ENCODE measurements at regions not wholly inside any gene's neighbourhood (a gene's known extent, or its start where the extent isn't known, plus 50 kb on each side); places are given as distances from the start of the nearest gene placed in this dataset.

DNA sequence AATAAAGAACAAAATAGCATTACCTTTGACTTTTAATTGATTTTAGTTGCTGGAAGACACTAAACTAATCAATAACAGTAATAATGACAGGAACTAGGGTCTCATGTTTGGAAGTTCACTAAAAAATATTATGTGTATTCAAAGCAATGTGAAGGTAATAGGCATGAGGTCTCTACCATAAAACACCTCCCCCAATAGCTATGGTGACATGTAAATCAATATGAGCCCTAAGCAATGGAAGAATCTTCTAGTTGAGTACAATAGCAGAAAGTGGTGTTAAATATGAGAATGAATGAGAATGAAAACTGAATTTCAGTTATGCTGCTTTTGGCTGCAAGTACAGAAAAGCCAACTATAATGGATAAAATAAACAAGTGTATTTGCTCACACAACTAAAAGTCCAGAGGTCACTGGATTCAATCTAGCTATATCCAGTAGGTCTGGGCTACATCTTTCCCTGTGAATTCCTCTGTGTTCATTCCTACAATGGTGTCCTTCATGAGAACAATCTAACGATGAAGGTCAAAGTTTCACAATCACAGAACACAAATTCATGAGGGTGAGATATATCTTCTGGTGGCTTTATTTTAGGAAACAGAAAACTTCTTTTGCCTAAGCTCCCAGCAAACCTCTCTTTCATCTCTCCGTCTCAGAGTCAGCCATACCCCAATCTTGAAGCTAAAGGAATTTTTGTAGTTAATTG lies 728.0 kb downstream of the FSCB start:
- Histone ChIP-seq H3K4me1 (no peaks in the 10 kb centered on the region), H3K9me3 (no peaks in the 10 kb centered on the region), H3K36me3 (no peaks in the 10 kb centered on the region), H3K27me3 (no peaks in the 10 kb centered on the region), H3K27ac (no peak overlapping the region), H3K4me3 (no peak overlapping the region)
- DNase-seq (ENCODE audit: extremely low spot score in 2 of 2) = no peak
- intact Hi-C loops (cut with DNase I) = no loop called here
- TF ChIP-seq POLR2A (IDR thresholded peaks at IDR 0.05) = no peak
- TF ChIP-seq, protein P1, sequence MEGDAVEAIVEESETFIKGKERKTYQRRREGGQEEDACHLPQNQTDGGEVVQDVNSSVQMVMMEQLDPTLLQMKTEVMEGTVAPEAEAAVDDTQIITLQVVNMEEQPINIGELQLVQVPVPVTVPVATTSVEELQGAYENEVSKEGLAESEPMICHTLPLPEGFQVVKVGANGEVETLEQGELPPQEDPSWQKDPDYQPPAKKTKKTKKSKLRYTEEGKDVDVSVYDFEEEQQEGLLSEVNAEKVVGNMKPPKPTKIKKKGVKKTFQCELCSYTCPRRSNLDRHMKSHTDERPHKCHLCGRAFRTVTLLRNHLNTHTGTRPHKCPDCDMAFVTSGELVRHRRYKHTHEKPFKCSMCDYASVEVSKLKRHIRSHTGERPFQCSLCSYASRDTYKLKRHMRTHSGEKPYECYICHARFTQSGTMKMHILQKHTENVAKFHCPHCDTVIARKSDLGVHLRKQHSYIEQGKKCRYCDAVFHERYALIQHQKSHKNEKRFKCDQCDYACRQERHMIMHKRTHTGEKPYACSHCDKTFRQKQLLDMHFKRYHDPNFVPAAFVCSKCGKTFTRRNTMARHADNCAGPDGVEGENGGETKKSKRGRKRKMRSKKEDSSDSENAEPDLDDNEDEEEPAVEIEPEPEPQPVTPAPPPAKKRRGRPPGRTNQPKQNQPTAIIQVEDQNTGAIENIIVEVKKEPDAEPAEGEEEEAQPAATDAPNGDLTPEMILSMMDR (IDR thresholded peaks at IDR 0.05) = no peak
- TF ChIP-seq POLR2AphosphoS5 (IDR thresholded peaks at IDR 0.05; ENCODE audit: insufficient read depth in 1 of 2, low read depth in 1 of 2) = no peak

DNA sequence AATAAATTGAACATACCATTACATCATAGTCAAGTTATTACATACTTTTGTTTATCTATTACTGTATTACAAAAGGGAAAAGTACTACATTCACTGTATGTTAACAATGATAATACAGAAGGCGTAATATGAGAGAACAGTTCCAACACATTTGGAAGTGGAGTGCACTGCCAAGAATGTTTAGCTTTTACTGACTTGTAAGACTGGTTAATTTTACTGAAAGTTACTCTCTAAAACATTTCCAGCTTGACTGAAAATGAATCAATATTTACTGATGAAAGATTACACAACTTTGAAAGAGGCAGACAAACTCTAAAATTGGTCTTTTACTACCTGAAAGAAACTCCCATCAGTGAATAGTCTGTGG lies 728.5 kb downstream of the FSCB start:
- H3K9me3 ChIP-seq = no peaks in the 10 kb centered on the region
- TF ChIP-seq POLR2A (IDR thresholded peaks at IDR 0.05) = no peak
- TF ChIP-seq, protein P1 (IDR thresholded peaks at IDR 0.05) = no peak
- TF ChIP-seq POLR2AphosphoS5 (IDR thresholded peaks at IDR 0.05; ENCODE audit: insufficient read depth in 1 of 2, low read depth in 1 of 2) = no peak
- intact Hi-C loops (cut with DNase I) = no loop called here

DNA sequence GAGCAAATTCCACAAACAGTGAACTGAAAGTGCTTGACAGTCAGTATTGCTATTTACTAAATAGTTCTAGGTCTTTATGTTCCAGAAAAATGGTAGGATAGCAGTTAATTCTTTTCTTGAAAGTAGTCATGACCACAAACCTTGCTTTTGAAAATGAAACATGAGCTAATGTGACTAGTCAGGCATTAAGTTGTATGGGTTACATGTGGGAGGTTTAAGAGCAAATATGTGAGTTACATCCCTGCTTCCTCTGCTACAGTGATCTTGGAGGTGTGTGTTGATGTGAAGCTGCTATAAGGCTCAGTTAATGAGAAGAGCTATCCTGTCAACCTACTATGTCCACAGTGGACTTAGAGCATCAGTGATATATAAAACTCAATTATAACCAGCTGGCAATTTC lies 741.6 kb downstream of the FSCB start:
- no peaks in the 10 kb centered on the region for H3K27me3 ChIP-seq
- intact Hi-C loops (cut with DNase I) = no loop called here
- H3K36me3 ChIP-seq = no peaks in the 10 kb centered on the region
- no peaks in the 10 kb centered on the region for H3K9me3 ChIP-seq
- no peak overlapping the region for H3K27ac ChIP-seq
- H3K4me1 ChIP-seq = no peaks in the 10 kb centered on the region
- no peak for DNase-seq (ENCODE audit: extremely low spot score in 2 of 2)
- no peak overlapping the region for H3K4me3 ChIP-seq
- no peak for TF ChIP-seq POLR2A (IDR thresholded peaks at IDR 0.05)
- TF ChIP-seq POLR2AphosphoS5 (IDR thresholded peaks at IDR 0.05; ENCODE audit: insufficient read depth in 1 of 2, low read depth in 1 of 2) = no peak
- TF ChIP-seq, protein P1 (IDR thresholded peaks at IDR 0.05) = no peak

More for the DNA sequence above, 728.5 kb downstream of the FSCB start:
- Histone ChIP-seq H3K27me3 (no peaks in the 10 kb centered on the region), H3K27ac (no peak overlapping the region), H3K4me1 (no peaks in the 10 kb centered on the region), H3K4me3 (no peak overlapping the region), H3K36me3 (no peaks in the 10 kb centered on the region)
- DNase-seq (ENCODE audit: extremely low spot score in 2 of 2) = no peak

DNA sequence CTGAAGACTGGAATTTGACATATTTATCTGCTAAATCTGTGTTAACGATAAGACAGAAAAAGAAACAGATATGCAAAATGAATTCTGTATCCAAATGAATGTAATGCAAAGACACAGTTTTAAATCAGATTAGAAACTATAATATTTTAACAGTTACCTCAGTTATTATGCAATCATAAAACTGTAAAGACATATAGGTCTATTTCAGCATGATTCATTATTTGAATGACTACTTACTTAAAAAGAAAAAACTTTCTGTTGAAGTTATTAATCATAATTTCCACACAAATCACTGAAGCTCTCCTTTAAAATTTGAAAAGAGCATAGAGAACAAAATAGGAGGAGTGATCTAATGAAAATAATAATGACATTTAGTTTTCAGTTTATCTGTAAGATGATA lies 742.6 kb downstream of the FSCB start:
- no peak overlapping the region for H3K27ac ChIP-seq
- H3K4me1 ChIP-seq = no peaks in the 10 kb centered on the region
- TF ChIP-seq POLR2AphosphoS5 (IDR thresholded peaks at IDR 0.05; ENCODE audit: insufficient read depth in 1 of 2, low read depth in 1 of 2) = no peak
- no peak for TF ChIP-seq POLR2A (IDR thresholded peaks at IDR 0.05)
- TF ChIP-seq, protein P1 (IDR thresholded peaks at IDR 0.05) = no peak

DNA sequence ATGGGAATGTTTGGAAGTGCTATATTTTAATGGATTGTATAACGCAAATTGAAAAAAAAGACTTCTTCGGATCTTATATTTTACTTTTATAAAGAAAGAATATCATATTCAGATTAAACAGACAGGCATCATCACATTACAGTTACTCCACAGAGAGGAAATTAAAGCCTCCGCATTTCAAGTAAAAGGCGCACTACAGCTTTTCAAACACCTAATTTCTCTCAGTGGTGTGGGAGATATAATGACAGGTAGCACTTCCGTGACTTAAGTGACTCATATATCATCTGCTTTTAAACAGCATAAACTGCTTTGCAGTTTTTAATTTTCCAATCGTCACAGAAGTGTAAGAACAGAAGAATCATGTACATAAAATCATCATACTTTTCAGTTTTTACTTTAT lies 751.4 kb downstream of the FSCB start:
- H3K9me3 ChIP-seq = no peaks in the 10 kb centered on the region
- intact Hi-C loops (cut with DNase I) = no loop called here
- TF ChIP-seq, protein P1 (IDR thresholded peaks at IDR 0.05) = no peak
- TF ChIP-seq POLR2A (IDR thresholded peaks at IDR 0.05) = no peak
- no peak for TF ChIP-seq POLR2AphosphoS5 (IDR thresholded peaks at IDR 0.05; ENCODE audit: insufficient read depth in 1 of 2, low read depth in 1 of 2)
- no peaks in the 10 kb centered on the region for H3K36me3 ChIP-seq
- no peak overlapping the region for H3K4me3 ChIP-seq
- no peaks in the 10 kb centered on the region for H3K27me3 ChIP-seq
- no peak overlapping the region for H3K27ac ChIP-seq
- no peak for DNase-seq (ENCODE audit: extremely low spot score in 2 of 2)
- no peaks in the 10 kb centered on the region for H3K4me1 ChIP-seq

More for the DNA sequence above, 742.6 kb downstream of the FSCB start:
- H3K36me3 ChIP-seq = no peaks in the 10 kb centered on the region
- DNase-seq (ENCODE audit: extremely low spot score in 2 of 2) = no peak
- H3K27me3 ChIP-seq = no peaks in the 10 kb centered on the region
- H3K4me3 ChIP-seq = no peak overlapping the region
- H3K9me3 ChIP-seq = no peaks in the 10 kb centered on the region
- intact Hi-C loops (cut with DNase I) = no loop called here
